Iris pigment epithelial cell (primary cell): ENCODE measurements at regions not wholly inside any gene's neighbourhood (a gene's known extent, or its start where the extent isn't known, plus 50 kb on each side); places are given as distances from the start of the nearest gene placed in this dataset.

ENCODE experiments used
- DNase-seq: peaks from one replicate; pipeline ENCODE4 v3.0.0-alpha.2; 2011; ENCODE audit warnings: low read depth

DNA sequence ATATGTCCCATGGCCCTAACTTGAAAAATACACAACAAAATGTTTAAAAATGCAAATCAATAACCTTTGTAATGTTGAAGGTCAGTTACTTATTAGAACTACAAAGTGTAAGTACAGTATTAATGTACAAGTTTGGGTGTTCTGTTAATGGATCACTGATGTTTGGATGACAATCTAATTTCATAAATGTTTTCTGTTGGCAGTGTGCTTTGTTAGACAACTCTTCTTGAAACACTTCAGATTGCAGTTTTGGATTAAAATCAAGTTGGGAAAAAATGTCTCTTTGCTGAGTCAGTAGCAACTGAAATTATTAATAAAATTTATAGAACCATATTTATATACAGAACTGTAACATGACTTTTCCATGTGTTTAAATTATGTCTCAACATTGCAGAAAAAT, 1063.5 kb upstream of the PCDH9 start:
- no peak for DNase-seq

DNA sequence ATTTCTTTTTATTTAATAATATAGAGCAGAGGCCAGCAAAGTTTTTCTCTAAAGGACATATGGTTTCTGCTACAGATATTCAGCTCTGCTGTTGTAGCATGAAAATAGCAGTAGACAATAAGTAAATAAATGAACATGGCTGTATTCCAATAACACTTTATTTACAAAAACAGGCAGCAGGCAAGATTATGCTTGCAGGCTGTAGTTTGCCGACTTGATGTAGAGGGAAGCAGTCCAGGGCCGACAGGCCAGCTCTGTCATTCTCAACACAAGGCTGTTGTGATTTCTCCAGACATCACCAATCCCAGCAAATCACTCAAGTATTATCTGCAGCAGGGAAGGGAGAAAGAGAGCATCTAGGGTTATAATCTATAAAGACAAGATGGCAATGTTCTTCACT, 1062.5 kb upstream of the PCDH9 start:
- no peak for DNase-seq

DNA sequence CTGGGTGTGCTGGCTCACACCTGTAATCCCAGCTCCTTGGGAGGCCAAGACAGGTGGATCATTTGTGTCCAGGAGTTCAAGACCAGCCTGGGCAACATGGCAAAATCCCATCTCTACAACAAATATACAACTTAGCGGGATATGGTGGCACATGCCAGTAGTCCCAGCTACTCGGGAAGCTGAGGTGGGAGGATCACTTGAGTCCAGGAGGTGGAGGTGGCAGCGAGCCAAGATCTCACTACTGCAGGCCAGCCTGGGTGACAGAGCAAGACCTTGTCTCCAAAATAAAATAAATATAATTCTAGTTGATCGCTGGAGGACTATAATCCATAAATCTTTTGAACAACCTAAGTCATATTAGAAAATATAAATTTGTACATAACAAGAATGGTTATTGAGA, 1061.5 kb upstream of the PCDH9 start:
- no peak for DNase-seq

- DNase-seq, result no peak
These were observed 1045.6 kb upstream of the PCDH9 start for GRCh38 chr13:68275758-68276157.

GRCh38 chr13:68272652-68273051, 1042.5 kb upstream of the PCDH9 start:
- DNase-seq, result no peak

DNA sequence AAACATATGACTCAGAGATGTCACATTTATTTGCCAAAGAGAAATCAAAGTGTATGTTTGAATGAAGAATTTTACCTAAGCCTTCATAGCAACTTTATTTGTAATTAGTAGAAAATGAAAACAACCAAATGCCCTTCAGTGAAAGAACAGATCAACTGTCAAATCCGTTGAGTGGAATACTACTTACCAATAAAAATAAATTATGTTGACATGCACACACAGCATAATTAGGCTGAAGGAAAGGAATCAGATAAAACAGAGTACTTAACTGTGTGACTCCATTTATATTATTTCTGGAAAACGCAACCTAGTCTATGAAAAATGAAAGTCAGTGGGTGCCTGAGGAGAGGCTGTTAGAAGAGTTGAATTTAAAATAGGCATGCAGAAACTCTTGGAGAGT, 1034.6 kb upstream of the PCDH9 start:
- DNase-seq, result no peak

DNA sequence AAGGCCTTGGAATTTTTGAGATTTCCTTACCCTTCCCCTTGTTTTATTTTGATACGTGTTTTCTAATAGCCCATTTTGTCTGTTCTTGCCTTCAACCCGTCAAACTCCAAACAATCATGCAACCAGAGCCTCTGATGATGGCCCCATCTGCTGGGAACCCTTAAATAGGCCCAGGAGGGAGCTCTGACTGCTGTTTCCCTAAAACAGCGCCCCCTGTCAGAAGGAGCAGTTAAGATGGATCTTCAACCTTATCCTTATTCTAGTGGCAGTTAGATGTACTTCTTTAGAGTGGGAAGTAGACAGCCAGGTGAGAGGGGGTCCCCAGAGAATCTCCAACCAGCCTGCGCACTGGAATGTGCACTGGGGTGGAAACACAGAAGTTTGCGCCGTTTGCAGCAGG, 1031.0 kb upstream of the PCDH9 start:
- DNase-seq, result no peak

DNA sequence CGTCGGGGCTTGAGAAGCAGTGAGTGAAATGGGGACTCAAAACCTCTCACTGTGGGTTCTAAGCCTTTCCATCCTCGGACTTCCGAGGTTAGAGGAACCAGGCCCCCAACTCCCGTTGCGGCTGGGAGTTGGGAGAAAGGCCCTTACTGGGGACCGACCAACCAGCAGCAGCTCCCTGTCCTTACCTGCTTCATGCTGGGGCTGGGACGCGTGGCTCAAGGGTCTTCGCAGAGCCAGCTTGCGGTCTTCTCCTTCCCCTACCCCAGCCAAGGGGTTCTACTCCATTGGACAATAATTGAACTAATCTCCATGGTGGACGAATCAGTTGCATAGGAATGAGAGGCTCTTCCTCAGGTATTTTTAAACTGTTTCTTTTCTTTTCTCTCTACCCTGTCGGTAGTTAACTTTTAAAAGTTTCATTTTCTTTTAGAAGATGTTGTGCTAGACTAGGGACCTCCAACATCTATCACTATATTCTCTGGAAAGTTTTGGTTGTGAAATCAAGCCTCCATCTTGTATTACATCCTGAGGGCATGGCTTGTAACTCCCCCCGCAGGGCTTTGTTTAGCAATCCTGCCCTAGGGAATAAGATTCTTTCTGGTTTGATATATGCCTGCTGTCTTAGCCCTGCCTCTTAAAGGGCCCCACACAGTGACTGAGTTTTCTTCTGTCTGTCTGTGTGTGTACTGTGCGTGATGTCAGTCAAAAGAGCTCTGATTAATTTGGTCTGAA, 1027.1 kb upstream of the PCDH9 start:
- DNase-seq, result peak; percentile 8

DNA sequence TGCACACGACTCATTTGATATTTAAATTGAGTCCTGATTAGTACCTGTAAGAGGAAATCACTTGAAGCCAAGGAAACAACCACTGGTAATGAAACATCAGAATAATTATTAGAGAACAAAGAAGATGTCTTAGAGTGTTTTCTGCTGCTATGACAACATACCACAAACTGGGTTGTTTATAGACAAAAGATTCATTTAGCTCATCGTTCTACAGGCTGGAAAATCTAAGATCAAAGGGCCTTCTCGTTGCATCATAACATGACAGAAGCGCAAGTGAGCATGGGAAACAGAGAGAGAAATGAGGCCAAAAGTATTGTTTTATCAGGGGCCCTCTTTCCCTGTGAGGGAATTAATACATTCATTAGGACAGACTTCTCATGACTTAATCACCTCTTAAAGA, 1024.0 kb upstream of the PCDH9 start:
- DNase-seq, result no peak

DNA sequence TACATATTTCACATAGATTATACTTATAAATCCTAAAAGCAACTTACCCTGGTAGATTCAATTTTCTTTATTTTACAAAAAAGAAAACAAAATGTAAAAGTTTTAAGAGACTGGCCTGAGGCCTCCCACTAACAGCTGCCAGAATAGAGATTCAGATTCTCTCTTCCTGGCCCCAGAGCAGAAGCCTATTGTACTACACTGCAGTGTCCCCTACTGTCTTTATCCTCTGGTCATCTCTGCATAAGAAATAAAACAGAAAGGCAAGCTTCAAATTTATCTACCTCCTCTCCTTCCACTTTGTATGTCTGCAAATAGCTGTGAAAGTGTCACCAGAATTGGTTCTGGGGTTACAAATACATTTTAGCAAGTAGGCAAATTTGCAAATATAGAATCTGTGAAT, 1004.1 kb upstream of the PCDH9 start:
- DNase-seq, result peak; percentile 25

- peak; percentile 50 for DNase-seq
These were observed 1002.4 kb upstream of the PCDH9 start for GRCh38 chr13:68232351-68233130.

DNA sequence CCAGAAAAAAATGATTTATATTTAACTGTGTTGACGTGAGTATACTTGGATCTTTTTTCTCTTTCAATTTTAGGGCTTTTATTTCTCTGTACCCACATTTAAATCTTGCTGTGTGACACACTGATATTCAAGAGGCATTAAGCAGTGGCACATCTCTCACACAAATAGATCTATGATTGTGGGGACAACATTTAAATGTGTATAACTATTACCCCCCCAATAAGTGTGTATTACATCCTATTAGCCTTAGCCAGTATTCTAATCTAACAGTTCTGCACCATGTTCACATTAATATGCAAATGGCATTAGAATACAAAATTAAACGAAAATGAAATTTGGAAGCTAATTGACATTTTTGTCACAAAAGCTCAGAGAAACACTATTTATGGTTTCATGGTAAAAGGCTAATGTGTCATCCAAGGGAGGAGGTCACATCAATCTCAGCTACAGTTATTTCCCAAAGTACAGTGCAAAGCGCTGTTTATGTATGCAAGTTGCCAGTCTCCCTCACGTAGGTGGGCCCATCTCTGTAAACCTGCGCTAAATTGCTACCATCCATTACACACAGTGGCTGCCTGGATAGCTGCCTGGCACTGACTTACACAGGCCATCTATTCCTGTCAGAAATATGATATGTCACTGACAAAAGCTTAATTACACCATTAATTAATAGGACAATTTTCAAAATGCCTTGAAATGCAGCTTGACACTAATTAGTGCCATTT, 984.7 kb upstream of the PCDH9 start:
- DNase-seq, result no peak

- no peak for DNase-seq
These were observed 969.1 kb upstream of the PCDH9 start for GRCh38 chr13:68199271-68199670.

DNA sequence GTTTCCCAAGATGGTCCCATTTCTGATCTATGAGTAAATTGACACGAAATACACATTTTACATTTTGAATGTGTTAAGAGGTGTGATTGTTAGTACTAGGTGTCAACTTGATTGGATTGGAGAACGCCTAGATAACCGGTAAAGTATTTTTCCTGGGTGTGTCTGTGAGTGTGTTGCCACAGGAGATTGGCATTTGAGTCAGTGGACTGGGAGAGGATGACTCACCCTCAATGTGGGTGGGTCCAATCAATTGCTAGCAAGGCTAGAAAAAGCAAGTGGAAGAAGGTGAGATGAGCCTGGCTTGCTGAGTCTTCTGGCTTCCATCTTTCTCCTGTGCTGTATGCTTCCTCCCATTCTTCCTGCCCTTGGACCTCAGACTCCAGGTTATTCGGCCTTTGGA, 960.7 kb upstream of the PCDH9 start:
- peak; percentile 70 for DNase-seq

DNA sequence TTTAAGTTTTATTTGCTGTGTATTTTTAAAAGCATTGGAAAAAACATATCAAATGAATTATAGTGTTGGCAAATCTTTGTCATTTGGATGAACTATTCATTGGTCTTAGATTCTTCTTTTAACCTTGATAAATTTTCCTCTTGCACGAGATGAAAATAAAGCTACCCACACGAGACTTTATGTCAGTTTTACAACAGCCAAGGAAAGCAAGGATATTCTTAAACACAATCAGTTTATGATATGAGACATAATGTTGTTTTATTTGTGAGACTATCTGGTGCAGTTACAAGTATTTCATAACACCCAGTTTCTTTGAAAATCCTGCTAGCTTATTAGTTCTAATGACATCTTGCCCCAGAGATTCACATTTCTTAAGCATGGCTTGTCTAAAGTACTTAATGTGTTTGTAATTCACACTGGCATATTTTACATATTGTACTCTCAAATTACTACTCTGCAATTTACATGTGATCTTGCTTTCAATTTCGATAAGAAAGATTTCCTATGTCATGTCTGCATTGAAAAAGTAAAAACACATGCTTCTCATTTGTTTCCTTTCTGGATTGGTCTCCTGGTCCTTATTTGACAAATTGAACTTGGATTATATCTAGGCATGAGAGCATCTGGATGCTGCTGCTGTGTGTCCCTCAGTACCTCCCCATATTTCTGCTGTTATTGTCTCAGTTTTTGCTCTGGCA, 955.5 kb upstream of the PCDH9 start:
- DNase-seq, result peak; percentile 54

DNA sequence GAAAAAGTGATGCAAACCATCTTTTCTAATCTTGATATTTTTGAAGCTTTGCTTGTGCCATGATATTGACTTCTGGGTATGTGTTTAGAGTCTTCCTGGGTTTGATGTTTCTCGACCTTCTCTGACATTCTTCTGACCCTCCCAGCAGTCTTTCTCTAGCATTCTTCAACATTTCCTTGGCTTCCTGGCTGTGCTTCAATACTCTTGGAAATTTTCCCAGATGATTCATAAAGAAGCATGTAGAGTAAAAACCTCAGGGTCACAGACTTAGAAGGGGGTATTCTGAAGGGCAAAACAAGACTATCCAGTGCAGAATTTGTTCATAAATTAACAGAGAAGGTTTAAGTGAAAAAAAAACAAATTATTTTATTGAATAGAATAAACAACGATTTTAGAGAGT, 946.3 kb upstream of the PCDH9 start:
- peak; percentile 84 for DNase-seq

DNA sequence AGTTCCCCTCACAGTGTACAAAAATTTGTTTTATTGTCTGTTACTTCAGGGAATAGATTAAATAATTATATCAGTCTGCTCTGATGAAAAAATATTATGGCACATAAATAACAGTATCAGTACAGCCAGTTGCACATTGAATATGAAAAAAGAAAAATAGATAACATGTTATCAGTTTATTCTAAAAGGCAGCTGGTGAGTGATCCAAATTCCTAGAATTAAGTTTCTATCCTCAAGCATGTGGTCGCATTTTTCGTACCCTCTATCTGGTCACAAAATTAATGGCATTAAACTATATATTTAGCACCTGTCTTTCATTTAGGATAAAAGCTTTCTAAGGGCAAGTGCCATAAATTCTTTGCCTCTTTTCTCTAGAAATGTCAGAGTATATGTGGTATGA, 944.8 kb upstream of the PCDH9 start:
- DNase-seq, result no peak

DNA sequence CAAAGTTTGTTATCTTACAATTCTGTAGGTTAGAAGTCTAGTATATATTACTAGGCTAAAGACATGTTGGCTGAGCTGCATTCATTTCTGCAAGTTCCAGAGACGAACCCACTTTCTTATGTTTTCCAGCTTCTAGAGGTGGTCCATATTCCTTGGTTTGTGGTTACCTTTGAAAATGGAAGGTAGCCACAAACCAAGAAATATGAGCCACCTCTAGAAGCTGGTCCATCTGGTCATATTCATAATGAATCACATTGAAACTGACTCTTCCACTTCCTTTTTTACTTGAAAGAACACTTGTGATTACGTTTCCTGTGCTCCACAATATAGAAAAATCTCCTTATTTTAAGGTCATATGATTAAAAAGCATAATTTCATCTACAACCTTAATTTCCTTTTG, 943.0 kb upstream of the PCDH9 start:
- DNase-seq, result peak; percentile 50

- no peak for DNase-seq
These were observed 940.8 kb upstream of the PCDH9 start for GRCh38 chr13:68170961-68171360.

DNA sequence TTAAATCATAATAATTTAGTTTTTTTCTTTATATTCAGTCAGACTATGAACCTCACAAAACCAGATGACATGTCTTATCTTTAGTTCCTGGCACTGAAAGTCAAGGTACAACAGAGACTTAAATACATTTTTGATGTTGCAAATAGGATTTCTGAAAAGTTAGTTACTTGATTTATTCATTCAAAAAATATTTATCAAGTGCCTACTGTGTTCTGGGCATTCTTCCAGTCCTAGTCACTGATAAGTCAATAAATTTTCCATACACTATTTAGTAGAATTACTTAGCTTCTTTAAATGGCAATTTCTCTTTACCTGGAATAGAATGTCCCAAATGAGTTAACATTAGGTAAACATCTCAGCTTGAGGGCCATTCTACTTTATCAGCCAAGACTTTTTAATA, 938.3 kb upstream of the PCDH9 start:
- DNase-seq, result peak; percentile 63

- no peak for DNase-seq
These were observed 930.3 kb upstream of the PCDH9 start for GRCh38 chr13:68160466-68160865.

DNA sequence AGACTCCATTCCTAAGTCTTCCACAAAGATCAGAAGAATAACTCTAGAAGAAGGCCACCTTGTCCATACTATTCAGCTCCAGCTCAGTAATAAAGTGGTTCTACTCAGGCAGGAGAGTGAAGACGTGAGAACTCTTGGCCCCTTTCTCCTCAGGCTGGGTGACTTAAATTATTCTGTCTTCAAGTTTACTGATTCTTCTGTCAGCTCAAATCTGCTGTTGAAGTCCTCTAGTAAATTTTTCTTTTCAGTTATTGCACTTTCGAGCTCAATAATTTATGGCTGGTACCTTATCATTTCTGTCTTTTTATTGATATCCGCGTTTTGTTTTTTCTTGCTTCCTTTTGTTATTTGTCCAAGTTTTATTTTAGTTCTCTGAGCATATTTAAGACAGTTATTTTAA, 922.3 kb upstream of the PCDH9 start:
- no peak for DNase-seq
